GM18868 (cell line): ENCODE measurements at regions not wholly inside any gene's neighbourhood (a gene's known extent, or its start where the extent isn't known, plus 50 kb on each side); places are given as distances from the start of the nearest gene placed in this dataset.
"Not testable (repeated sequence)": the region's sequence is repeated elsewhere in the genome, so short reads cannot be mapped to it uniquely, and the experiment has no call there.

Experiments used
- ATAC-seq: cut with Tn5 transposase; IDR thresholded peaks from one replicate; pipeline ENCODE4 v1.9.1; 2021; ENCODE audit warnings: mild to moderate bottlenecking, moderate library complexity; ENCODE audit not compliant: unreplicated experiment

DNA sequence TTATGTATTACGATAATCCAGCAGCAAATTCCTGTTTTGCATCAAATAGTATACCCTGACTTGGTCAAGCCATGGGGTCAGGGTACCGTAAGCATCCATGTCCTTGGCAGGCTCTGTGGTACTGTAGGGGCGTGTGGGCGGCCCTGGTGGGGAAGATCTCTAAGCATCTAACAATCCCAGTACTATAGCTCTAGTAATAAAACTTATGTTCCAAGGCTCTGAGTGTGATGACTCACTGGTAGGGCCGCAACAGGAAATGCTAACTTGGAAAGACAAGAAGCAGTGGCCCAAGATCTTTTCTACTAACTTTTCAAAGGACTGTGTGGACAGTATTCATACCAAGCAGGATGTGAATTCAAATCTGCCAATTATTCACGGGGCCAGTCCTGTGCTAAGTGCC is 63.8 kb downstream of the CLEC18A start:
- ATAC-seq = not testable (repeated sequence)

DNA sequence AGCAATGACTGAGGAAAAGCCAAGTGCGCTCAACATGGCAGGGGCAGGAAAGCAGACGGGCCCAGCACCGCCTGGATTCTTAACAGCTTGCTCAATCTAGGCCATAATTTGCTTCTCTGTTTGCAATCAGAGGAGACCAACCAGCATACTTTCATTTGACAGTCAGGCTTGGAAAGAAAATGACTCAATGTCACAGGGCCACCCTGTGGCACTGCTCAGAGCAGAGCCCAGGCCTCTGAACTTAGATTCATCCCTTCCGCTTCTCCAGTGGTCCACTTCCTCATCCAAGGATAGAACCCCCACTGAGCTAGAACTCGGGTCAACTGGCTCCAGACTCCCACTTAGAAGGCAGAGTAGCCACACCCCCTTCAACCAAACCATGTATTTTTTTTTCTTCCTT is 65.6 kb downstream of the CLEC18A start:
- not testable (repeated sequence) for ATAC-seq

DNA sequence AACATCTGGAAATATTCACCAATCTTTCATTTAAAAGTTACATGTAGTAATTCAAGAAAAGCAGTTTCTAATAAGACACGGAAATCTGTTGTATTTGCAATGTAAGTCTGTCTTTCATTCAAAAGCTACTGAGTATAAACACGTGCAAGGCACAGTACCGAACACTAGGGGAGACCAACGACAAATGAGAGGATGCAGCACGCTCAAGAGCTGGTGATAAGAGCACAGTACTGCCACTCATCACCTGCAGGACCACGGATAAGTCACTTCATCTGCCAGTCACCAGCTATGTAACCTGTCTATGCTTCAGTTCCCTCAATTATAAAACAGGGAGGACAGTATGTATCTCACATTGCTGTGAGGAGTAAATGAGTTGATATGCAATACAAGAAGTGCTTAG is 67.1 kb downstream of the CLEC18A start:
- ATAC-seq = peak; percentile 85

DNA sequence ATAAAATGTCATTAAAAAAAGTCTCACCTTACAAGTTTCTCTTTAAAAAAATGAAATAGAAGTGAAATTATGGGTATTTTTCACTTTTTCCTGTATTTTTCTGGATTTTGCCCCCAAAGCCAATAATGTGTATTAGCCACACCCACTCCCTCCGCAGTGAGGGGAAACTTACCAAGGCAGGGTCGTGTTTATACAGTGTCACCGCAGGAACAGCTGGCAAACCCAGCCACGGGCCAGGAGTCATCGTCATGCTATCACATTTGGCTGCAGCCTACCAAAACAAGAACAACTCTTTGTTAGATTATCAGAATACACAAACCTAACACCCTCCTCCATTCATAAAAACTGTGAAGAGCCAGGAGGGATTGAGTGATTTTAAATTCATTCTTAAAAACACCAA is 72.1 kb downstream of the CLEC18A start:
- ATAC-seq = not testable (repeated sequence)

DNA sequence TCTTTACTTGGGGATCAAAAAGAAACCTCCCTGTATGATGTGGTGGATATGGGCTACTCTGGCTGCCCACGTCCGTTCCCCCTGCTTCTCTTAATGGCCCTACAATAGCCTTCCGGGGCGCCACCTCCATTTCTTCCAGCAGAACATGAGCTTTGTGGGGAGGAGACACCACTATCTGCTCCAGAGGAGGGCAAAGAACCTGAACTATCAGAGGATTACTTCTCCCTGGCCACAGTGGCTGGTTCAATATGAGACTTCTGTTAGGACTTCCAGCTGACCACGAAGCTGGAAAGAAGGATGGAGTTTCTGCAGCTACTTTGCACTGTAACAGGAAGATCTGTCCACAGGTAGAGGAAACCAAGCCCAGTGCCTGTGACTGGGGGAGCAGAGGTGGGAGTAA is 72.8 kb downstream of the CLEC18A start:
- not testable (repeated sequence) for ATAC-seq

DNA sequence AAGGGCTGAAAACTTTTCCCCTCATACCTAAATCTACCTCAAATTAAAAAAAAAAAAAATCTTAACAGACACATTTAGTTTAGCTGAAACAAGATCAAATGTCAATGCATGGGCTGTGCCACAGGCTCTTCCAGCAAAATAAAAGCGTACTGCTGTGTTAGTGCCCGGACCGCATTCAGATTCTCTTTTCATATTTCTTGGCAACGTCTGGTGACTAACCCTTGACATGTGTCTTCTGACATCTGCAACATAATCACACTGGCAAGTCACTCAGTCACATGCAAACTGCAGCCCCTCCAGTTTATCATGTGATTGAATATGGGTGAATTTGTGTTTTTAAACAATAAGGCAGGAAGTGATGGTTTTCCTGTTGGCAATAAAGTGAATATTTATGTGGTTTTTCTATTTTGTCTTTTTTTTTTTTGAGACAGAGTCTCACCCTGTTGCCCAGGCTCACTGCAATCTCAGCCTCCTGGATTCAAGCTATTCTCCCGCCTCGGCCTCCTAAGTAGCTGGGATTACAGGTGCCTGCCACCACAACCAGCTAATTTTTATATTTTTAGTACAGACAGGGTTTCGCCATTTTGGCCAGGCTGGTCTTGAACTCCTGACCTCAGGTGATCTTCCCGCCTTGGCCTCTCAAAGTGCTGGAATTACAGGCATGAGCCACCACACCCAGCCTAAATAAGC is 75.2 kb downstream of the CLEC18A start:
- ATAC-seq = not testable (repeated sequence)

DNA sequence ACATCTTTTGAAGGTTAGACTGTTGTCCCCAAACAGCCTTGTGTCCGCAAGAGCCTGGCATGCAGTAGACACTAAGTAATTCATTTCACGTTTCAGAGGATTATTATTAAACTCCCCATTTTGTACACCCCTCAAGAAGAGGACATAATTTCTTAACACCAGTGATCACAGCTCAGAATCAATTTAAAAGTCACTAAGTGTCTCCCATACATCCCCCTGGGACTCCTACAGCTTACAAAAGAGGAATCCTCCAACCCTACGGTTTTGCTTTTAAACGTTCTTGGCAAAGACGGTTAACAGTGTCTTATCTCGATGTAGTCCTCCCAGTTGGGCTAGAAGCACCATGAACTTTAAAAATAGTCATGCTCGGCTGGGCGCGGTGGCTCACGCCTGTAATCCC is 81.2 kb upstream of the PDPR start:
- ATAC-seq = not testable (repeated sequence)

DNA sequence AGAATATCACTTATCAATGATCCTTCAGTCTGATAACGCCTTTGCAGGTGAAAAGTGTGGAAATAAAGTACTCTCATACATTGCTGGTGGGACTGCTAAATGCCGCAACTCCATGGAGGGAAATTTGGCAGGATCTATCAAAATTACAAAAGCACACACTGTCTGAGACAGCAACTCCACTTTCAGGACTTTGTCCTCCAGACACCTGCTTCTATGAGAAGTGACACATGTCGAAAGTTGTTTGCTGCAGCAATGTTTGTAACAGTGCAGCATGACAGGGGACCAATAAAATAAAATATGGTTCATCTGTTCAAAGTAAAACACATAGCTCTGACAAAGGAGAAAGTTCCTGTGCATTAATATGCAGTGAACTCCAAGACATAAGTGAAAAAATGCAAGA is 76.2 kb upstream of the PDPR start:
- ATAC-seq = not testable (repeated sequence)

DNA sequence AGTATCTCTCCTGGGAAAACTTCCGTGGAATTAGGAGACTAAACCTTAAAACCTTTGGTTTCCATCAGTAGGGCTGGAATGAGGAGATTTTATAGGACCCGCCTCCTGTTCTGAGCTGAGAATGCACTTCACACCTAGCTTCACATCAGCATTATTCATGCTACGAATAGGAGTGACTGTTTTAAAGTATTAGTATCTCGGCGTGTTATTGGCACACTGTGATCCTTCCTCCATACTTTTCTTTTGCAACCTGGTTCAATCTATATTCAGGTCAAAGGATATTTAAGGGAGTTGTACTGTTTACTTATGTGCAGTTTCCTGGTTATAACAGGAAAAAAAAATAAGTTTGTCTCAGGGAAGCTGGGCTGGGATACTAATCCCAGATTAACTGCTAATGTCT is 73.6 kb upstream of the PDPR start:
- not testable (repeated sequence) for ATAC-seq

DNA sequence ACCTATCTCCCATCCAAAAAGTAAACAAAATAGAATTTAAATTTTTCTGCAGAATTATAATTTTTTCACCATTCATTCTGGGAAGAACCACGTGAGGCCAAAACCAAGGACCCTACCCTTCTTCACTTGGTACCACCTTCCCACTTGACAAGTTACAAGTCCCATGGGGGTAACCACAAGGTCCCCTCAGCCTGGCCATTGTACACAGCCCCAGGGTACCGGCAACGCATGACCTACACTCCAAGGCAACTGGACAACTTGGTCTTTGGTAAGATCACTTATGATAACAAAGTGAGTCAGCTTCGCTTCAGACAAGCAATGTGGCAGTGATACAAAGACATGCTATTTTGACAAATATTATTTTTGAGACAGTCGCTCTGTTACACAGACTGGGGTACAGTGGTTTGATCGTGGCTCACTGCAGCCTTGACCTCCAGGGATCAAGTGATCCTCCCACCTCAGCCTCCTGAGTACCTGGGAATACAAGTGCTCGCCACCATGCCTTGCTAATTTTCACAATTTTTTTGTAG is 70.5 kb upstream of the PDPR start:
- ATAC-seq = not testable (repeated sequence)

DNA sequence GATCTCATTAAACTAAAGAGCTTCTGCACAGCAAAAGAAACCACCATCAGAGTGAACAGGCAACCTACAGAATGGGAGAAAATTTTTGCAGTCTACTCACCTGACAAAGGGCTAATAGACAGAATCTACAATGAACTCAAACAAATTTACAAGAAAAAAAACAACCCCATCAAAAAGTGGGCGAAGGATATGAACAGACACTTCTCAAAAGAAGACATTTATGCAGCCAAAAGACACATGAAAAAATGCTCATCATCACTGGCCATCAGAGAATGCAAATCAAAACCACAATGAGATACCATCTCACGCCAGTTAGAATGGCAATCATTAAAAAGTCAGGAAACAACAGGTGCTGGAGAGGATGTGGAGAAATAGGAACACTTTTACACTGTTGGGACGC is 67.6 kb upstream of the PDPR start:
- ATAC-seq = not testable (repeated sequence)

DNA sequence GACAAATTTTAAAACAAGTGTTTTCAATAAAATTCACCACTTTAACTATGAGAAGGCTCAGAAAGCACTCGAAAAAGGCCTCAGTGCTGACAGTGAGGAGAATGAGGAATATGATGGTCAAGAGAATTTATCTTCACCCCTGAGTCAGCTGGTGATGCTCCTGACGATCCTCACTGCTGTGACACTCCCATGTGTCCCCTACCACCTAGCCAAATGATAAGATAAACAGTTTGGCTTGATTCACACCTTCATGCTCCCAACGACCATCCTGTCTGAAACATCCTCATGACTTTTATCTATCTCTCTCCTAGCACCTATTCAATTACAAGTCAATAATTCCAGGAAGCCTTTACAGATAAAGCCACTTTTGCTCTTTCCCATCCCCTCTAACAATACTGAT is 66.0 kb upstream of the PDPR start:
- ATAC-seq = not testable (repeated sequence)

DNA sequence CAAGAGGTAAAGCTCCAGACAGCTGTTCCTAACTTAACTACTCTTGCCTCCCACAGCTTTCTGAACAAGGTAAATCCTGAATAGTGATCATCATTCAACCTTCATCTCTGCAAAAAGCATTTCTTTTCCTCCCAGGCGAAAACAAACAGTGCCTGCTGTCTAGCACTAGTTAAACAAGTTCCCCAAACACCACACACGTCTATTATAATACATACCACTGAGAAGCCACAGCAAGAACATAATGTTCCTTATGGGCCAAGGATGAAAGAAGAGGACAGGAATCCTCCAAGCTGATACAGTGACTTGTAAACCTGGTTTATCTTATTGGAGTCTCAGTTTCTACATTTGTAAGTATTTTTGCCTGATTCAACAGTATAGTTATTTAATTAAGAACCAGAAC is 56.1 kb upstream of the PDPR start:
- not testable (repeated sequence) for ATAC-seq

DNA sequence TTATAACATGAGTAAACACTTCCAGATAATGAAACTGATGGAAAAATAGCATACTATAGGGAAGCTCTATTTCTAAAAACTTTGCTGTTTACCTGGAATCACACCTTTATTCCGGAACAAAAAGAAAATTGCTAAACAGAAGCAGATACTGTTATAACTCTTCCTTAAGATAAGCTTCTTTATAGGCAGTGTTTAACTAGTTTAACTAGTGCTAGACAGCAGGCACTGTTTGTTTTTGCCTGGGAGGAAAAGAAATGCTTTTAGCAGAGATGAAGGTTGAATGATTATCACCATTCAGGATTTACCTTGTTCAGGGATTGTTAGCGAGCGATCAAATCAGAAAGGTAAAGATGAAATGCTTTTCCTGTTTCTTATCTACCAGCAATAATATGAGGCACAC is 54.7 kb upstream of the PDPR start:
- not testable (repeated sequence) for ATAC-seq

DNA sequence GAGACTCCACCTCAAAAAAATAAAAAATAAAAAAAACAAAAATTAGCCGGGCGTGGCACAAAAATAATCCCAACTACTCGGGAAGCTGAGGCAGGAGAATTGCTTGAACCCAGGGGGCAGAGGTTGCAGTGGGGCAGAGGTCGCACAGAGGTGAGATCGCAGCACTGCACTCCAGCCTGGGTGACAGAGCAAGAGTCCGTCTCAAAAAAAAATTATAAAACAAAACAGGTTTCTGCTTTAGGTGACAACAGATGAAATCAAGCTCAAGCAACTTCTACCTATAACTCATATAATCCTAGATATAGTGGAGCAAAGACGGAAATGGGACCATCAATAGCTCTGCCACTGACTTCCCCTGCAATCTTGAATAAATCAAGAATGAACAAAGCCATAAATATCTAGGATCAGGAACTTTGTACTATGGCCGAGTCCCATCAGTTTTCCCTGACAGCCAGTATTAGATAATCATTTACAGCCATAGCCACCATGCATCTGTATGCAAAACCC is 53.6 kb upstream of the PDPR start:
- not testable (repeated sequence) for ATAC-seq

DNA sequence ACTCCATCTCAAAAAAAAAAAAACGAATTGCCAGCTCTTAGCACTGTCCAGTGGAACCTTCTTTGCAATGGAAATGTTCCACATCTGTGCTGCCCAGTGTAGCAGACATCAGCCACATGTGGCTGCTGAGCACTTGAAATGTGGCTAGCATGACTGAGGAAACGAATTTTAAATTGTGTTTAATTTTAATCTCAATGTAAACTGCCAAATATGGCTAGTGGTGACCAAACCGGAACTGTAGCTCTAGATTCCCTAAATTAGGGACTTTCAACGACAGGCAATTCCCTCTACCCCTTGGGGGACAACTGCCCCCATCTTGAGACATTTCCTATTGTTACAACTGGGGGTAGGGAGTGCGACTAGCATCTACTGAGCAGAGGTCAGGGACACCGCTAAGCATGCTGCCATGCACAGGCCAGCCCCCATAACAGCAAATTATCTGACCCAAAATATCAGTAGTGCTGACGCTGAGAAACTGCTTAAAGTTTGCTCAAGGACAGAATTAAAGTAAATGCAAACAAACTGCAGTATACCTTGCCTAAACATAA is 52.4 kb upstream of the PDPR start:
- ATAC-seq = not testable (repeated sequence)

DNA sequence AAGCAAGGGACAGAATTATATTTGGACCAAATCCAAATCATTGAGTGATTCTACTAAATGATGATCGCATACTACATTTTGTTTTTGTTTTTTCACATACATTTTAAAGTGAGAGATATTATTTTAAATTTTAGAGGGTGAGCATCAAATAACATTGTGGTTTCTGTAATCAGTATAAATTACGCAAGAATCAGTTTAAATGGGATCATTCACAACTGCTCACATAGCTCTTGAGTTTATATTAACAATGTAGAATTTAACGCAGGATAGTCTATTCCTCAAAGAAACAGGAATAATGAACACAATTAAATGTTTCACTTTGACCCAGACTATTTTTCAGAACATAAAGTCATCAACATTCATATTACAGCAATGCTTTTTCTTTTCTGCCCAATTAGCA is 51.2 kb upstream of the PDPR start:
- not testable (repeated sequence) for ATAC-seq
